ENCODE measurements at regions not wholly inside any gene's neighbourhood (a gene's known extent, or its start where the extent isn't known, plus 50 kb on each side); places are given as distances from the start of the nearest gene placed in this dataset.

DNA sequence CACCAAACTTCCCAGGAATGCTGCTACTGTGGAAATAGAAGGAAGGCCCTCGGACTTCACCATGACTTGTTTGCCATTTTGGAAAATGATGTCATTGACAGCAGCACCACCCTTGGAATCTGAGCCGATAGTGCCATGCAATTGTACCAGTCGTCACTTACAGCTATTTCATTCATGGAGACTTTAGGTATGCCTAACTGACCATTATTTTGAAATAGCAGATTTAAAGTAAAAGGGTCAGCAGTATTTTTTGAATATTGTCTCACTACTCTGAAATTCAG, 66.0 kb upstream of the ARL8B start:
- TF ChIP-seq, protein P1, sequence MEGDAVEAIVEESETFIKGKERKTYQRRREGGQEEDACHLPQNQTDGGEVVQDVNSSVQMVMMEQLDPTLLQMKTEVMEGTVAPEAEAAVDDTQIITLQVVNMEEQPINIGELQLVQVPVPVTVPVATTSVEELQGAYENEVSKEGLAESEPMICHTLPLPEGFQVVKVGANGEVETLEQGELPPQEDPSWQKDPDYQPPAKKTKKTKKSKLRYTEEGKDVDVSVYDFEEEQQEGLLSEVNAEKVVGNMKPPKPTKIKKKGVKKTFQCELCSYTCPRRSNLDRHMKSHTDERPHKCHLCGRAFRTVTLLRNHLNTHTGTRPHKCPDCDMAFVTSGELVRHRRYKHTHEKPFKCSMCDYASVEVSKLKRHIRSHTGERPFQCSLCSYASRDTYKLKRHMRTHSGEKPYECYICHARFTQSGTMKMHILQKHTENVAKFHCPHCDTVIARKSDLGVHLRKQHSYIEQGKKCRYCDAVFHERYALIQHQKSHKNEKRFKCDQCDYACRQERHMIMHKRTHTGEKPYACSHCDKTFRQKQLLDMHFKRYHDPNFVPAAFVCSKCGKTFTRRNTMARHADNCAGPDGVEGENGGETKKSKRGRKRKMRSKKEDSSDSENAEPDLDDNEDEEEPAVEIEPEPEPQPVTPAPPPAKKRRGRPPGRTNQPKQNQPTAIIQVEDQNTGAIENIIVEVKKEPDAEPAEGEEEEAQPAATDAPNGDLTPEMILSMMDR (conservative IDR thresholded peaks at IDR 0.05; ENCODE audit: low read length) = no peak
- TF ChIP-seq EZH2phosphoT487 (IDR thresholded peaks at IDR 0.05; ENCODE audit: borderline replicate concordance) = no peak

Data from Loucy (cell line).